Activated naive CD4-positive, alpha-beta T cell treated with anti-CD3 and anti-CD28 coated beads, Interleukin-2, amount 50 U/mL, for 72 hours (primary cell): ENCODE measurements at regions not wholly inside any gene's neighbourhood (a gene's known extent, or its start where the extent isn't known, plus 50 kb on each side); places are given as distances from the start of the nearest gene placed in this dataset.
"Not testable (repeated sequence)": the region's sequence is repeated elsewhere in the genome, so short reads cannot be mapped to it uniquely, and the experiment has no call there.

Experiments used
- ATAC-seq, 2 donors: fragments of 150-1000 bp; cut with Tn5 transposase; 2 replicates each; pipeline ENCODE4 v1.10.0; 2021; ENCODE audit warnings: mild to moderate bottlenecking in 2 of 2, moderate library complexity in 2 of 2
- DNase-seq, 2 donors: peaks; one replicate each; pipeline ENCODE4 v3.0.0; 2021 to 2022; ENCODE audit warnings: low spot score in 2 of 2
- H3K27ac Mint-ChIP-seq, 2 donors: one replicate each; pipeline ENCODE4 v1.8.0; 2022; ENCODE audit warnings: mild to moderate bottlenecking in 2 of 2, mixed read lengths in 2 of 2
- H3K36me3 Mint-ChIP-seq, 2 donors: one replicate each; pipeline ENCODE4 v1.8.0; 2022; ENCODE audit warnings: mixed read lengths in 2 of 2
- H3K9me3 Mint-ChIP-seq, 2 donors: one replicate each; pipeline ENCODE4 v1.8.0; 2022; ENCODE audit warnings: mixed read lengths in 2 of 2

GRCh38 chr7:50251765-50252164 is 52.8 kb upstream of the IKZF1 start:
- H3K9me3 Mint-ChIP-seq: peaks cover 0 to 18% of the 10 kb centered on the region in 2 donors
- H3K36me3 Mint-ChIP-seq: peaks cover 0 to 21% of the 10 kb centered on the region in 2 donors
- no peak overlapping the region for H3K27ac Mint-ChIP-seq
- no peak for DNase-seq
- no peak for ATAC-seq

- ATAC-seq (no peak), DNase-seq (no peak)
- H3K9me3 Mint-ChIP-seq: peaks cover 7 to 30% of the 10 kb centered on the region in 2 donors
- no peak overlapping the region for H3K27ac Mint-ChIP-seq
- H3K36me3 Mint-ChIP-seq: peaks cover 10 to 29% of the 10 kb centered on the region in 2 donors
Measured at GRCh38 chr7:50246551-50246950, 58.0 kb upstream of the IKZF1 start.

GRCh38 chr7:50242111-50242510 is 62.4 kb upstream of the IKZF1 start:
- not testable (repeated sequence) for ATAC-seq, DNase-seq, H3K27ac Mint-ChIP-seq
- Mint-ChIP-seq H3K9me3 (peaks cover 21 to 35% of the 10 kb centered on the region in 2 donors), H3K36me3 (peaks cover 21 to 37% of the 10 kb centered on the region in 2 donors)

- H3K9me3 Mint-ChIP-seq: peaks cover 21 to 29% of the 10 kb centered on the region in 2 donors
- not testable (repeated sequence) for H3K27ac Mint-ChIP-seq, ATAC-seq, DNase-seq
- H3K36me3 Mint-ChIP-seq: peaks cover 17 to 30% of the 10 kb centered on the region in 2 donors
Measured at GRCh38 chr7:50240699-50241098, 63.8 kb upstream of the IKZF1 start.

GRCh38 chr7:50229964-50230363 is 74.6 kb upstream of the IKZF1 start:
- no peak for DNase-seq
- no peak for ATAC-seq
- H3K27ac Mint-ChIP-seq: no peak overlapping the region
- H3K36me3 Mint-ChIP-seq: peaks cover 13 to 26% of the 10 kb centered on the region in 2 donors
- peaks cover 8 to 15% of the 10 kb centered on the region in 2 donors for H3K9me3 Mint-ChIP-seq

- Mint-ChIP-seq H3K36me3 (peaks cover 13 to 35% of the 10 kb centered on the region in 2 donors), H3K9me3 (peaks cover 8 to 23% of the 10 kb centered on the region in 2 donors), H3K27ac (peak overlapping the region; percentile 32 to 84)
- ATAC-seq (no peak), DNase-seq (no peak)
Measured at GRCh38 chr7:50228148-50228547, 76.4 kb upstream of the IKZF1 start.

- no peak for DNase-seq
- H3K27ac Mint-ChIP-seq: peak overlapping the region; percentile 32 to 84
- no peak for ATAC-seq
- H3K36me3 Mint-ChIP-seq: peaks cover 13 to 39% of the 10 kb centered on the region in 2 donors
- H3K9me3 Mint-ChIP-seq: peaks cover 8 to 25% of the 10 kb centered on the region in 2 donors
Measured at GRCh38 chr7:50227726-50228125, 76.8 kb upstream of the IKZF1 start.

GRCh38 chr7:50226669-50227068 is 77.8 kb upstream of the IKZF1 start:
- peaks cover 11 to 30% of the 10 kb centered on the region in 2 donors for H3K9me3 Mint-ChIP-seq
- peak; percentile 98 to 100 for ATAC-seq
- H3K36me3 Mint-ChIP-seq: peaks cover 13 to 50% of the 10 kb centered on the region in 2 donors
- H3K27ac Mint-ChIP-seq: peak overlapping the region; percentile 24 to 84
- no peak for DNase-seq

GRCh38 chr7:50226145-50226544 is 78.4 kb upstream of the IKZF1 start:
- Mint-ChIP-seq H3K36me3 (peaks cover 17 to 55% of the 10 kb centered on the region in 2 donors), H3K27ac (peak overlapping the region in 1 of 2 donors; percentile 84), H3K9me3 (peaks cover 11 to 35% of the 10 kb centered on the region in 2 donors)
- peak in 1 of 2 donors; percentile 19 for ATAC-seq
- DNase-seq: no peak

- Mint-ChIP-seq H3K27ac (no peak overlapping the region), H3K36me3 (peaks cover 7 to 47% of the 10 kb centered on the region in 2 donors), H3K9me3 (peaks cover 10 to 38% of the 10 kb centered on the region in 2 donors)
- no peak for DNase-seq
- ATAC-seq: no peak
Measured at GRCh38 chr7:50221433-50221832, 83.1 kb upstream of the IKZF1 start.

- Mint-ChIP-seq H3K27ac (no peak overlapping the region), H3K9me3 (peaks cover 10 to 38% of the 10 kb centered on the region in 2 donors)
Measured at GRCh38 chr7:50221028-50221427, 83.5 kb upstream of the IKZF1 start.

GRCh38 chr7:50220273-50220672 is 84.2 kb upstream of the IKZF1 start:
- Mint-ChIP-seq H3K9me3 (peaks cover 10 to 38% of the 10 kb centered on the region in 2 donors), H3K27ac (no peak overlapping the region), H3K36me3 (peaks cover 7 to 48% of the 10 kb centered on the region in 2 donors)
- ATAC-seq (no peak), DNase-seq (no peak)

More at GRCh38 chr7:50221028-50221427, 83.5 kb upstream of the IKZF1 start:
- DNase-seq (no peak), ATAC-seq (no peak)
- H3K36me3 Mint-ChIP-seq: peaks cover 7 to 47% of the 10 kb centered on the region in 2 donors

- DNase-seq: no peak
- Mint-ChIP-seq H3K27ac (no peak overlapping the region), H3K36me3 (peaks cover 7 to 51% of the 10 kb centered on the region in 2 donors)
Measured at GRCh38 chr7:50217821-50218281, 86.7 kb upstream of the IKZF1 start.

GRCh38 chr7:50217401-50217800 is 87.1 kb upstream of the IKZF1 start:
- no peak for DNase-seq
- peaks cover 9 to 24% of the 10 kb centered on the region in 2 donors for H3K9me3 Mint-ChIP-seq
- ATAC-seq: no peak
- H3K27ac Mint-ChIP-seq: no peak overlapping the region
- H3K36me3 Mint-ChIP-seq: peaks cover 7 to 46% of the 10 kb centered on the region in 2 donors

More at GRCh38 chr7:50217821-50218281, 86.7 kb upstream of the IKZF1 start:
- peaks cover 10 to 29% of the 10 kb centered on the region in 2 donors for H3K9me3 Mint-ChIP-seq
- ATAC-seq: no peak

- Mint-ChIP-seq H3K27ac (no peak overlapping the region), H3K36me3 (peaks cover 8 to 38% of the 10 kb centered on the region in 2 donors), H3K9me3 (peaks cover 7 to 23% of the 10 kb centered on the region in 2 donors)
- no peak for ATAC-seq
- no peak for DNase-seq
Measured at GRCh38 chr7:50216626-50217025, 87.9 kb upstream of the IKZF1 start.

- H3K27ac Mint-ChIP-seq: peak overlapping the region; percentile 27 to 30
- no peak for ATAC-seq
- no peak for DNase-seq
- H3K36me3 Mint-ChIP-seq: peaks cover 5 to 23% of the 10 kb centered on the region in 2 donors
- peaks cover 0 to 7% of the 10 kb centered on the region in 2 donors for H3K9me3 Mint-ChIP-seq
Measured at GRCh38 chr7:50214771-50215170, 89.7 kb upstream of the IKZF1 start.

GRCh38 chr7:50214126-50214670 is 90.3 kb upstream of the IKZF1 start:
- no peak for DNase-seq
- Mint-ChIP-seq H3K9me3 (peaks cover 0 to 1% of the 10 kb centered on the region in 2 donors), H3K27ac (peak overlapping the region in 1 of 2 donors; percentile 71), H3K36me3 (peaks cover 5 to 18% of the 10 kb centered on the region in 2 donors)
- no peak for ATAC-seq

- ATAC-seq (no peak), DNase-seq (no peak)
- H3K9me3 Mint-ChIP-seq: no peaks in the 10 kb centered on the region
- peaks cover 5 to 15% of the 10 kb centered on the region in 2 donors for H3K36me3 Mint-ChIP-seq
- peak overlapping the region; percentile 71 to 77 for H3K27ac Mint-ChIP-seq
Measured at GRCh38 chr7:50213622-50214017, 90.9 kb upstream of the IKZF1 start.
